Stomach (tissue), 8 donors: ENCODE measurements at regions not wholly inside any gene's neighbourhood (a gene's known extent, or its start where the extent isn't known, plus 50 kb on each side); places are given as distances from the start of the nearest gene placed in this dataset.
A peak's percentile ranks its signal among the peaks of the same experiment; 100 is the strongest.

ENCODE experiments used
- DNase-seq, 2 donors: peaks; one replicate each; pipeline versions ENCODE4 v3.0.0 to v3.0.0-alpha.2; 2013 to 2019
- H3K27ac ChIP-seq, 5 donors: fragments of 200-600 bp in 4 of 5; sonication (generic) in 4 of 5; one replicate each; pipeline ENCODE4 v1.5.1; 2013 to 2019; ENCODE audit warnings: mild to moderate bottlenecking in 1 of 5, moderate library complexity in 1 of 5
- H3K27me3 ChIP-seq, 3 donors: fragments of 200-600 bp; sonication (generic); one replicate each; pipeline ENCODE4 v1.5.1; 2017 to 2019; ENCODE audit warnings: mixed run types in 1 of 3
- H3K36me3 ChIP-seq, 4 donors: fragments of 200-600 bp; sonication (generic); 1 replicate in 3 of 4; 2 replicates in 1 of 4; pipeline ENCODE4 v1.5.1; 2016 to 2019
- H3K4me1 ChIP-seq, 4 donors: fragments of 200-600 bp; sonication (generic); one replicate each; pipeline ENCODE4 v1.5.1; 2016 to 2019
- H3K4me3 ChIP-seq, 4 donors: fragments of 200-600 bp; sonication (generic) in 3 of 4; one replicate each; pipeline ENCODE4 v1.5.1; 2016 to 2019; ENCODE audit warnings: mild to moderate bottlenecking in 1 of 4
- H3K9me3 ChIP-seq, 4 donors: fragments of 200-600 bp; sonication (generic); one replicate each; pipeline ENCODE4 v1.5.1; 2016 to 2019
- CTCF ChIP-seq, 7 experiments: fragments of 450-650 bp in 4 of 7; fragments of 200-600 bp in 3 of 7; sonication (generic) in 3 of 7; IDR thresholded peaks; one replicate each; pipeline ENCODE4 v1.5.1; 2016 to 2019; ENCODE audit warnings: antibody characterized with exemption in 7 of 7, control low read depth in 2 of 7, mild to moderate bottlenecking in 1 of 7
- EP300 ChIP-seq: sonication (generic); formaldehyde crosslinking; IDR thresholded peaks from one replicate; pipeline ENCODE4 v1.6.1; 2017; ENCODE audit warnings: antibody characterized with exemption
- POLR2A ChIP-seq, 4 donors: fragments of 450-650 bp; IDR thresholded peaks; one replicate each; pipeline ENCODE4 v1.6.1; 2016; ENCODE audit warnings: antibody characterized with exemption in 4 of 4, control low read depth in 2 of 4, mild to moderate bottlenecking in 1 of 4, moderate library complexity in 1 of 4
- POLR2AphosphoS5 ChIP-seq, 3 donors: sonication (generic); formaldehyde crosslinking; IDR thresholded peaks; one replicate each; pipeline ENCODE4 v1.6.1; 2016; ENCODE audit warnings: antibody characterized with exemption in 3 of 3
- WGBS, 5 donors: extraction: QIAGEN DNeasy Blood & Tissue Kit in 3 of 5; methylation state at CpG; one replicate each; pipeline versions ENCODE4 v1.1.5 to v1.1.7; 2013 to 2018; 5-methylcytosine and 5-hydroxymethylcytosine counted together
- intact Hi-C: fragments of 100-400 bp; cut with DNase I; formaldehyde crosslinking; loops from one replicate; pipeline ENCODE4 v1.15.1; 2023; ENCODE audit warnings: low total_unique reads
- donor health status: healthy with polysubstance abuse.
- donor health status: Bipolar disorder and iron deficiency.
- donor health status: healthy.

GRCh38 chr9:90092508-90092907, 487.7 kb downstream of the GADD45G start:
- Histone ChIP-seq H3K36me3 (no peaks in the 10 kb centered on the region), H3K27ac (no peak overlapping the region), H3K9me3 (no peaks in the 10 kb centered on the region), H3K27me3 (no peaks in the 10 kb centered on the region), H3K4me3 (no peak overlapping the region), H3K4me1 (no peaks in the 10 kb centered on the region)
- TF ChIP-seq POLR2AphosphoS5 (IDR thresholded peaks at IDR 0.05) (no peak), CTCF (IDR thresholded peaks at IDR 0.05) (no peak), EP300 (no peak), POLR2A (IDR thresholded peaks at IDR 0.05) (no peak)
- intact Hi-C loops: loop anchor here (10.0 kb wide), 2 partner anchors 168 to 358 kb away; no protein-coding TSS in a partner anchor
- WGBS, 5 donors: 67 to 90% (median 74%) methylated on average over 3 to 4 of the region's 4 CpGs
- no peak for DNase-seq

- H3K36me3 ChIP-seq: no peaks in the 10 kb centered on the region
- no peaks in the 10 kb centered on the region for H3K4me1 ChIP-seq
- H3K4me3 ChIP-seq: no peak overlapping the region
- peak in 1 of 2 donors; percentile 82 for DNase-seq
- H3K27me3 ChIP-seq: no peaks in the 10 kb centered on the region
- TF ChIP-seq CTCF (IDR thresholded peaks at IDR 0.05): no peak
- TF ChIP-seq EP300: no peak
- TF ChIP-seq POLR2AphosphoS5 (IDR thresholded peaks at IDR 0.05): no peak
- no peak for TF ChIP-seq POLR2A (IDR thresholded peaks at IDR 0.05)
- intact Hi-C loops: loop anchor here (10.0 kb wide), 2 partner anchors 171 to 361 kb away; no protein-coding TSS in a partner anchor
- H3K9me3 ChIP-seq: no peaks in the 10 kb centered on the region
- H3K27ac ChIP-seq: no peak overlapping the region
- WGBS, 5 donors: 21 to 51% (median 39%) methylated on average over 10 to 11 of the region's 11 CpGs
These were observed 490.9 kb downstream of the GADD45G start for GRCh38 chr9:90095682-90096081.

- Histone ChIP-seq H3K27me3 (no peaks in the 10 kb centered on the region), H3K4me3 (no peak overlapping the region), H3K9me3 (no peaks in the 10 kb centered on the region), H3K4me1 (peaks cover 0 to 3% (median 1%) of the 10 kb centered on the region in 4 donors), H3K27ac (no peak overlapping the region), H3K36me3 (no peaks in the 10 kb centered on the region)
- TF ChIP-seq POLR2AphosphoS5 (IDR thresholded peaks at IDR 0.05) (no peak), EP300 (no peak), POLR2A (IDR thresholded peaks at IDR 0.05) (no peak), CTCF (IDR thresholded peaks at IDR 0.05) (no peak)
- 80 to 93% (median 90%) methylated on average over 7 of the region's 7 CpGs for WGBS, 5 donors
- no peak for DNase-seq
- intact Hi-C loops: loop anchor here (10.0 kb wide), 2 partner anchors 172 to 362 kb away; no protein-coding TSS in a partner anchor
These were observed 492.4 kb downstream of the GADD45G start for GRCh38 chr9:90097237-90097636.

- H3K4me3 ChIP-seq: no peak overlapping the region
- no peaks in the 10 kb centered on the region for H3K27me3 ChIP-seq
- 85 to 91% (median 87%) methylated on average over 6 to 10 of the region's 10 CpGs for WGBS, 5 donors
- H3K36me3 ChIP-seq: no peaks in the 10 kb centered on the region
- no peaks in the 10 kb centered on the region for H3K9me3 ChIP-seq
- peaks cover 0 to 8% (median 3%) of the 10 kb centered on the region in 4 donors for H3K4me1 ChIP-seq
- no peak for DNase-seq
- intact Hi-C loops: loop anchor here (10.0 kb wide), 2 partner anchors 174 to 364 kb away; no protein-coding TSS in a partner anchor
- TF ChIP-seq EP300: no peak
- TF ChIP-seq POLR2AphosphoS5 (IDR thresholded peaks at IDR 0.05): no peak
- no peak for TF ChIP-seq POLR2A (IDR thresholded peaks at IDR 0.05)
- TF ChIP-seq CTCF (IDR thresholded peaks at IDR 0.05): no peak
- H3K27ac ChIP-seq: no peak overlapping the region
These were observed 493.6 kb downstream of the GADD45G start for GRCh38 chr9:90098408-90098807.
